Astrocyte of the spinal cord (primary cell): ENCODE measurements at regions not wholly inside any gene's neighbourhood (a gene's known extent, or its start where the extent isn't known, plus 50 kb on each side); places are given as distances from the start of the nearest gene placed in this dataset.

ENCODE experiments used
- DNase-seq: peaks from one replicate; pipeline ENCODE4 v3.0.0; 2011; ENCODE audit warnings: low read depth, low spot score
- H3K4me3 ChIP-seq: 2 replicates; pipeline ENCODE4 v1.5.1; 2011; ENCODE audit warnings: low read depth, mild to moderate bottlenecking, low read length, moderate library complexity
- CTCF ChIP-seq: IDR thresholded peaks from 2 replicates; pipeline ENCODE4 v1.5.1; 2012; ENCODE audit warnings: low read depth, mild to moderate bottlenecking, low read length, inconsistent platforms
- in situ Hi-C: cut with HindIII; loops from 2 replicates; pipeline ENCODE4 v1.10.0; 2017; ENCODE audit warnings: low sequenced_read_pairs

DNA sequence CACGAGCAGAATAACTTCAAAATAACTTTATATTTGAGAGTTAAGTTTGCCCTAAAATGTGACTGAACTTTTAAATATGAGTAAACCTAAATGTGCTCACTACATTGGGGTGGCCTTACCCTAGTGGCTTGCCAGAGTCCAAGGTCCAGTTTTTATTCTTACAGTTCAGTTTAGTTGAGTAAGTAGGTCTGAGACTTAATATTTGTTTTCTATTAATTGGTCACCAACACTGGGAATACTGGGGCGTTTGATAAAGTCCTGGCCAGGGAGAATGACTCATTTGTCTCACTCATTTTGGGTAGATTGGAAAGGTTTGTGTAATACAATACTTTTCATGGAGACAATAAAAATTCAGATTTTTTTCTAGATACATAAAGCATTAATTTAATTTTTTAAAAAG is 127.8 kb upstream of the SPATA13 start:
- H3K4me3 ChIP-seq = no peak overlapping the region
- no peak for TF ChIP-seq CTCF
- in situ Hi-C loops = no loop called here
- peak; percentile 8 for DNase-seq

- DNase-seq = peak; percentile 9
- H3K4me3 ChIP-seq = no peak overlapping the region
- in situ Hi-C loops = no loop called here
- TF ChIP-seq CTCF = no peak
These were observed 126.8 kb upstream of the SPATA13 start for GRCh38 chr13:24033527-24034302.

DNA sequence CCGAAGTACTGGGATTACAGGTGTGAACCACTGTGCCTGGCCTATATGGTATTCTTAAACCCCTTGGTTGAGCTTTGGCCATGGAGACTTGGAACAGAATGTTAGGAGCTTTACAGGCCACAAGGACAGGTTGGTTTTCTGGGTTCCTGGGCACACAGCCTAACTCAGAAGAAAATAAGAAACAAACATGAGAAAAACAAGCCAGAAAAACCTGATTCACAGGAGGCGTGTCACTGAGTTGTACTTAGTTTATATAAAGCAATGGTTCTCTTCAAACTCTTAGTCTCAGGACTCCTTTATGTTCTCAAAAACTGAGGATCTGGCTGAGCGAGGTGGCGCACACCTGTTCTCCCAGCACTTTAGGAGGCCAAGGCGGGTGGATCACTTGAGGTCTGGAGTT is 125.1 kb upstream of the SPATA13 start:
- H3K4me3 ChIP-seq = no peak overlapping the region
- in situ Hi-C loops = no loop called here

DNA sequence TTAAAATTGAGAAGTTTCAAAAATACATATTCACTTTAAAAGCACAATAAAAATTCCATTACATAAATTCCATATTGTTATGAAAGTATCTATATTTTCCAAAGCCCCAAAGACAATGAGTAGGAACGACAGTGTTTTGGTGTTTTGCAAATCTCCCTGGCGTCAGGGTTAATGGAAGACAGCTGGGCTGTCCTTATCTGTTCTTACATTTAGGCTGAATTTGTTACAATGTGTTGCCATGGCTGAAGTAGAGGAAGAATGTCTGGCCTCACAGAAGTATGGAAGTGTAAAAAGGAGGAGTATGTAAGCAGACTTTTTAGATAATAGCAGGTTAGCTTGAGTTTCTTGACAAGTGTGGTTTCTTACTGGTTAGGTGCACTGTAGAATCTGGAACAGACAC is 124.4 kb upstream of the SPATA13 start:
- TF ChIP-seq CTCF = no peak
- H3K4me3 ChIP-seq = no peak overlapping the region
- in situ Hi-C loops = no loop called here
- no peak for DNase-seq

More for the DNA sequence above, 125.1 kb upstream of the SPATA13 start:
- no peak for DNase-seq
- no peak for TF ChIP-seq CTCF

GRCh38 chr13:24038405-24038804 is 122.1 kb upstream of the SPATA13 start:
- TF ChIP-seq CTCF = no peak

DNA sequence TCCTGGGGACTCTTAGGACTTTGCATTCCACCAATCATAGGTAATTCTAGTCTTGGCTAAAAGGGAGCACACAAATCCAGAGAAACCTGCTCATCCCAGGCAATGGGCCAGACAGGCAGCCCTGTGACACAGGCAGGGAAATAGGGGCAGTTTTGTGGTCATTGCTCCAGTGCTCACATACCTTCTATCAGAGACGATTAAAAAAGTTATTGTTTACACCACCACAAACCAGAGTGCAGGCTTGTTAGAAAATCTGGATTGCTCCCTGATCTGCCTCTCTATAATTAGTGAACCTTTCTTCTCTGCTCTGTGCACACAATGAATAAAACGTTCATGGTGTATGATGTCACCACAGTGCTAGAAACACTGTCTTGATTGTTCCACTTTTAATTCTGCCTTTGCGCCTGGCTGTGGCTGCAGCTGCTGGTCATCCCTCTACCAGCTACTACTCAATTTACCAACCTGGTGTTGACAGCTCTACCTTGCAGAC is 121.6 kb upstream of the SPATA13 start:
- no peak overlapping the region for H3K4me3 ChIP-seq
- in situ Hi-C loops = no loop called here
- DNase-seq = peak; percentile 60
- TF ChIP-seq CTCF = no peak

More at GRCh38 chr13:24038405-24038804, 122.1 kb upstream of the SPATA13 start:
- H3K4me3 ChIP-seq = no peak overlapping the region
- in situ Hi-C loops = no loop called here
- peak; percentile 68 for DNase-seq
